GM19025 (cell line): ENCODE measurements at regions not wholly inside any gene's neighbourhood (a gene's known extent, or its start where the extent isn't known, plus 50 kb on each side); places are given as distances from the start of the nearest gene placed in this dataset.
"Not testable (repeated sequence)": the region's sequence is repeated elsewhere in the genome, so short reads cannot be mapped to it uniquely, and the experiment has no call there.

Experiments
- ATAC-seq: cut with Tn5 transposase; IDR thresholded peaks from one replicate; pipeline ENCODE4 v1.9.1; 2021; ENCODE audit warnings: mild to moderate bottlenecking, low read depth, moderate library complexity; ENCODE audit not compliant: unreplicated experiment

GRCh38 chr3:22371607-22372291 lies 620.7 kb upstream of the ZNF385D start:
- no peak for ATAC-seq

GRCh38 chr3:22372292-22373062 lies 621.5 kb upstream of the ZNF385D start:
- no peak for ATAC-seq

- no peak for ATAC-seq
Measured at GRCh38 chr3:22373182-22373581, 622.2 kb upstream of the ZNF385D start.

- ATAC-seq: no peak
Measured at GRCh38 chr3:22373827-22374226, 622.8 kb upstream of the ZNF385D start.

GRCh38 chr3:22377421-22377820 lies 626.4 kb upstream of the ZNF385D start:
- no peak for ATAC-seq

GRCh38 chr3:22378869-22379268 lies 627.9 kb upstream of the ZNF385D start:
- ATAC-seq: no peak

- ATAC-seq: no peak
Measured at GRCh38 chr3:22380253-22380652, 629.2 kb upstream of the ZNF385D start.

GRCh38 chr3:22381564-22381963 lies 630.6 kb upstream of the ZNF385D start:
- ATAC-seq: not testable (repeated sequence)

GRCh38 chr3:22383285-22383684 lies 632.3 kb upstream of the ZNF385D start:
- ATAC-seq: no peak

GRCh38 chr3:22386107-22386506 lies 635.1 kb upstream of the ZNF385D start:
- no peak for ATAC-seq

GRCh38 chr3:22392286-22392685 lies 641.3 kb upstream of the ZNF385D start:
- no peak for ATAC-seq

GRCh38 chr3:22392859-22393258 lies 641.8 kb upstream of the ZNF385D start:
- ATAC-seq: no peak

- no peak for ATAC-seq
Measured at GRCh38 chr3:22399566-22399965, 648.6 kb upstream of the ZNF385D start.

- no peak for ATAC-seq
Measured at GRCh38 chr3:22401499-22401898, 650.5 kb upstream of the ZNF385D start.

GRCh38 chr3:22414239-22414638 lies 663.2 kb upstream of the ZNF385D start:
- no peak for ATAC-seq

- not testable (repeated sequence) for ATAC-seq
Measured at GRCh38 chr3:22416838-22417446, 665.9 kb upstream of the ZNF385D start.

GRCh38 chr3:22419261-22419660 lies 668.3 kb upstream of the ZNF385D start:
- no peak for ATAC-seq

- ATAC-seq: no peak
Measured at GRCh38 chr3:22421589-22421988, 670.6 kb upstream of the ZNF385D start.

- ATAC-seq: no peak
Measured at GRCh38 chr3:22431334-22431733, 680.3 kb upstream of the ZNF385D start.

- no peak for ATAC-seq
Measured at GRCh38 chr3:22439626-22440025, 688.6 kb upstream of the ZNF385D start.

GRCh38 chr3:22441711-22442110 lies 690.7 kb upstream of the ZNF385D start:
- ATAC-seq: no peak
